ENCODE measurements at regions not wholly inside any gene's neighbourhood (a gene's known extent, or its start where the extent isn't known, plus 50 kb on each side); places are given as distances from the start of the nearest gene placed in this dataset.
"Not testable (repeated sequence)": the region's sequence is repeated elsewhere in the genome, so short reads cannot be mapped to it uniquely, and the experiment has no call there.

DNA sequence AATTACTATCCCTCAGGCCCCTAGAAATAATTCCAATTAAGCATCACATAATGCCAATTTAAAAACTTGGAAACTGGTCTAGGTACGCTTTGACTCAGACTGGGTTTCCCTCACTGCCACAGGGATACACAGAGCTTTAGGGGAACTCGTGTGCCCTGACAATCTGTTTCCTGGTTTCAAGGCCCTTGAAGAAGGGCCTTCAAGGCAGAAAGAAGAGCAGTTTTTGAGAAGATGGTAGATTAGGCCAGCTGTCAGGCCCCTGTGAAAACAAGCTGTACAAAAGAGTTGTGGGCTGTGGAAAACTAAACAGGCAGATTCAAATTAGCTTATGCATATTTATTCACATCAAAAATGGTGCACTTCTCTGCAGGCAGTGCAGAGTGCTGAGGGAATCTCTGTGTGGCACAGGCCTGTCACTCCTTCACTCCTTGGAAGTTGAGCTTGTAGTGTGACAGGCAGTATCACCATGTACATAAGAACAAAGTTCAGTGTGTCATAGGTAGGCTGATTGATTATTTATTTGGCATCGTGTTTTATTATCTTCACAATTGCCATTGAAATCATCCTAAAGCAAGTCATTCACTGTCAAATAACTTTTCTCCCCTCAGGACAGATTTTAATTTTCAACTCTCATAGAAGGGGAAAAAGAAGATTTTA is 614.4 kb upstream of the GYPC start:
- DNase-seq (ENCODE audit: low read depth in 2 of 2, low spot score in 1 of 2) = no peak

GRCh38 chr2:126042089-126042488 is 613.9 kb upstream of the GYPC start:
- no peak for DNase-seq (ENCODE audit: low read depth in 2 of 2, low spot score in 1 of 2)

GRCh38 chr2:126048719-126049118 is 607.2 kb upstream of the GYPC start:
- no peak for DNase-seq (ENCODE audit: low read depth in 2 of 2, low spot score in 1 of 2)

GRCh38 chr2:126049461-126049860 is 606.5 kb upstream of the GYPC start:
- no peak for DNase-seq (ENCODE audit: low read depth in 2 of 2, low spot score in 1 of 2)

GRCh38 chr2:126050991-126051736 is 604.8 kb upstream of the GYPC start:
- DNase-seq (ENCODE audit: low read depth in 2 of 2, low spot score in 1 of 2) = no peak

GRCh38 chr2:126051737-126052240 is 604.2 kb upstream of the GYPC start:
- not testable (repeated sequence) for DNase-seq (ENCODE audit: low read depth in 2 of 2, low spot score in 1 of 2)

GRCh38 chr2:126059379-126059778 is 596.6 kb upstream of the GYPC start:
- no peak for DNase-seq (ENCODE audit: low read depth in 2 of 2, low spot score in 1 of 2)

DNA sequence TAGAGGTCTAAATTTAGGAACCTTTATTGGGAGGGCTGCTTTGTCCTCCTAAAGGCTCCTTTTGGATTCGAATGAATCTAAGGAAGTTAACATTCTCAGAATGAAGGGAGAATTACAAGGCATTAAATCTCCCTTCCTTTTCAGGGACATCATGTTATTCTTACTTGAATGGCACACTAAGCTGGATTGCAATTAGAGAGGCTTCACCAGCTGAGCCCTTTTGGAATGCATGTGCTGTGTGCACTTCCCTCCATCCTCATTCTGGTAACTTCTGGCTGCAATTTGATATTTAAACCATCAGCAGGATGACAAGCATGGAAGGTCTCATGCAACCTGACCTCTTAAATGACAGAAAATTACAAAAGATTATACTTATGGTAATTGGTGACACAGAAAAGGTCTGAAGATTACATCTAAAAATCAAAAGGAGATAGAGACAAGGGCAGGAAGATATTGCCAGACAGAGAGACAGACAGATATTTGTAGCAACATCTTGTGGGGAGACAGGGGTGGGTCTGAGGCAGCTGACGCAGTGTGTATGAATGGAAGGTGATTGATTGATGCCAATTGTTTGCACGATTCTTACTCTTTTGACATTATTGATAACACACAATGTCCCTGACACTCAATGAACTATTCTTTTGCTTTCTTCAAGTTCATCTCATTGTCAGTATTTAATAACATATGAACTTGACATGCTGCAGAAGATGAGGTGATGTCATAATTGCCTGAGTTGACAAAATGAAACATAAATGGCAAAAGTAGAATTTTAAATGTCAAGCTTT is 570.8 kb upstream of the GYPC start:
- DNase-seq (ENCODE audit: low read depth in 2 of 2, low spot score in 1 of 2) = no peak

- DNase-seq (ENCODE audit: low read depth in 2 of 2, low spot score in 1 of 2) = no peak
Measured at GRCh38 chr2:126100962-126101361, 555.0 kb upstream of the GYPC start.

- DNase-seq (ENCODE audit: low read depth in 2 of 2, low spot score in 1 of 2) = no peak
Measured at GRCh38 chr2:126106006-126106405, 550.0 kb upstream of the GYPC start.

DNA sequence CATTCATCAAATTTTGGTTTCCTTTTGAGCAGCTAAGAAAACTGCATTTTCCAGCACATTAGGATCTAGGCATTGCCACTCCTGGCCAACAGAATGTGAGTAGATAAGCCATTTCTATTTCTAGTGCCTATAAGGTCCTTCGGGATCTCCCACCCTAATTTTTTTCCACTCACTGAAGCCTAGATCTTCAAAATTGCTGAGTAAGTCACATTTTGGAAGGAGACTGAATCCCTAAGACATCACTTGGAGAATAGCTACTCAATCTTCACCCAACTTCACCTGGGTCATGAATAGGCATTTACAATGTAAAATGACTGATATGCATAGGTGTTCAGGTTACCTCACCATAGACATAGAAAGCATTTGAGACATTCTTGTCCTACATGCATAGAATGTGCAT is 548.1 kb upstream of the GYPC start:
- no peak for DNase-seq (ENCODE audit: low read depth in 2 of 2, low spot score in 1 of 2)

DNA sequence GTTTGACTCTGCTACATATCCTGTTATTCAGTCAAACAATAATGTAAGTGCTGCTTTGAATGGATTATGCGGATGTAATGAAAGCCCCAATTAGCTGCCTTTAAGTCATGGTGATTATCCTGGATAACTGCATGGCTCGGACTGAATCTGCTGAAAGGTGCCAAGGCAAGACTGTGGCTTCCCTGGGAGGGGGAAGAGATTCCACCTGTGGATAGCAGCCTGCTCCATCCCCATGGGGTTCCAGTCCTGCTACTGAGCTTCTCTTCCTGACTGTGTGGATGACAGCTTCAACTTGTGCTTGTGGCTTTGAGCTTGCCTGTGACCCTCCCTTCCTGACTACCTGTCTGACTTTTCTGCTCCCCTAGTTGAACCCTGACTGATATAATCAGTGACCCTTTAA is 540.0 kb upstream of the GYPC start:
- no peak for DNase-seq (ENCODE audit: low read depth in 2 of 2, low spot score in 1 of 2)

GRCh38 chr2:126117886-126118285 is 538.1 kb upstream of the GYPC start:
- DNase-seq (ENCODE audit: low read depth in 2 of 2, low spot score in 1 of 2) = no peak

GRCh38 chr2:126145752-126146151 is 510.2 kb upstream of the GYPC start:
- no peak for DNase-seq (ENCODE audit: low read depth in 2 of 2, low spot score in 1 of 2)

DNA sequence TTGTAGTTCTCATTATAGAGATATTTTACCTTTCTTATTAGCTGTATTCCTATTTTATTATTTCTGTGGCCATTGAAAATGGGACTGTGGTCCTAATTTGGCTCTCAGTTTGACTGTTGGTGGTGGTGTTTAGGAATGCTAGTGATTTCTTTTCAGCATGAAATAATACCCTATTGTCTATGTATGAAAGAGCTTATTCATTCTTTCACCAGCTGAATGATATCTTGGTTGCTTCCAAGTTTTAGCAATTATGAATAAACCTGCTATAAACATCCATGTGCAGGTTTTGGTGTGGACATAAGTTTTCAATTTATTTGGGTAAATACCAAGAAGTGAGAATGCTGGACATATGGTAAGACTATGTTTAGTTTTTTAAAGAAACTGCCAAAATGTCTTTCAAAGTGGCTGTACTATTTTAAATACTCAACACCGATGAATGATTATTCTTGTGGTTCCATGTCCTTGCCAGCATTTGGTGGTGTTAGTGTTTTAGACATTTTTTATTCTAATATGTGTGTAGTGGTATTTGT is 501.6 kb upstream of the GYPC start:
- DNase-seq (ENCODE audit: low read depth in 2 of 2, low spot score in 1 of 2) = no peak

DNA sequence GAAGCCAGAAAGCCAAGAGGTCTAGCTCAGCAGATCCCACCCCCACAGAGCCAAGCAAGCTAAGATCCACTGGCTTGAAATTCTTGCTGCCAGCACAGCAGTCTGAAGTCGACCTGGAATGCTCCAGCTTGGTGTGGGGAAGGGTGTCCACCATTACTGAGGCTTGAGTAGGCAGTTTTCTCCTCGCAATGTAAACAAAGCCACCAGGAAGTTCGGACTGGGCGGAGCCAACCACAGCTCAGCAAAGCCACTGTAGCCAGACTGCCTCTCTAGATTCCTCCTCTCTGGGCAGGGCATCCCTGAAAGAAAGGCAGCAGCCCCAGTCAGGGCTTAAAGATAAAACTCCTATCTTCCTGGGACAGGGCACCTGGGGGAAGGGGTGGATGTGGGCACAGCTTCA is 495.0 kb upstream of the GYPC start:
- DNase-seq (ENCODE audit: low read depth in 2 of 2, low spot score in 1 of 2) = not testable (repeated sequence)

DNA sequence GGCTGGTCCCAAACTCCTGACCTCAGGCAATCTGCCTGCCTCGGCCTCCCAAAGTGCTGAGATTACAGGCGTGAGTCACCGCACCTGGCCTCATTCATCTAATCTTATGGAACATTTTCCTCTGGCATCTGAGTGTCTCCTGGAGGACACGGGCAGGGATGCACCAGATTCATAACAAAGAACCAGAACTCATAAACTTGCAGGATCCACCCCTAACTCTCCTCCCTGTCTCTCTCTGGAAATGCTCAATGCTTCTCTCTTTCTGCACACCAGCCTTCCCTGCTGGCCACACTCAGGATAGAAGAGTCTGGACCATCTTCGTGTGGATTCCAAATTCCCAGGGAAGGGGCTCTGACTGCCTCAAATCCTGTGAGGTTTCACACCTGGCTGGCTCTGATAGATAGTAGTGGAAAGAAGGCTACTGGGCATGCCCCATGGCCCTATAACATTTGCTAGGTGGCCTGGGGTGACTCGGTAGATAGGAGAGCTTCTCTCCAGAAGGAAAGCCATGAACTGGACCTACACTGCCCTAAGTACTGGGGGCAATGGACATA is 483.2 kb upstream of the GYPC start:
- DNase-seq (ENCODE audit: low read depth in 2 of 2, low spot score in 1 of 2) = no peak

DNA sequence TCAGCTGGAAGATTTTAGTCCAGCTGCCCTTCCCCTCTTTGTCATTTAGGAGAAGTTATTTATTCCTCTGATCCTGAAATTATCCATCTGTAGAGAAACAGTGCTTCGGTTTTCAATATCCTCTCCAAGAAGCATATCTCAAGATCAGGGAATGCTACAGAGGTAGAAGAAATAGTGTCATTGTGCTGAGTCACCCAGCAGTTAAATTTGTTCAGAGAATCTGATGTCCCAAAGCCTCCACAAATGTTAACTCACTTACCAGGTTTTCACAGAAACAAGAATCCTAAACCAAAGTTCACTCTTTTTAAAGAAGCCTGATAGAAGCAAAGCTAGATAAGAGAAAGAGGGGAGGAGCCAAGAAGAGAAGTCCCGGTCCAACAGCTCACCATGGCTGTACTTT is 480.7 kb upstream of the GYPC start:
- no peak for DNase-seq (ENCODE audit: low read depth in 2 of 2, low spot score in 1 of 2)

- no peak for DNase-seq (ENCODE audit: low read depth in 2 of 2, low spot score in 1 of 2)
Measured at GRCh38 chr2:126177479-126177878, 478.5 kb upstream of the GYPC start.

GRCh38 chr2:126187668-126188067 is 468.3 kb upstream of the GYPC start:
- no peak for DNase-seq (ENCODE audit: low read depth in 2 of 2, low spot score in 1 of 2)

DNA sequence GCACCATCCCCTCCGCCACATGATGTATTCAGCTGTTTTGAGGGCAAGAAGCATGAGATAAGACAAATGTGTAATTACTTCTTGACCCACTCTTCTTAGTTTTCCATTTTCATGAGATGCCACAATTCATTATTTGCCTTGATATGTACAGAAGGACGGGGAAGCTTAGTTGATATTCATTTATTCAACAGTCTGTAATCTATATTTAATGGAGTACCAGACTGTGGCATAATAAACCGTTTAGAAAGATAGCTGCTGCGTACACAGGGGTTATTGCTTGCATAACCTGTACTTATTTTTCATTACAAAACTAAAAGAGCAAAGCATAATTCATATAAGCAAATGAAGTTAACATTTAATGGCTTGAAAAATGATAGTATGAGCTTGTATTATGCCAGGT is 466.4 kb upstream of the GYPC start:
- no peak for DNase-seq (ENCODE audit: low read depth in 2 of 2, low spot score in 1 of 2)
